HCT116 (cell line): ENCODE measurements at regions not wholly inside any gene's neighbourhood (a gene's known extent, or its start where the extent isn't known, plus 50 kb on each side); places are given as distances from the start of the nearest gene placed in this dataset.

Experiments
- CBX3 ChIP-seq: IDR thresholded peaks from 2 replicates; pipeline ENCODE4 v1.6.1; 2012; ENCODE audit warnings: low read depth
- CEBPB ChIP-seq: IDR thresholded peaks from 2 replicates; pipeline ENCODE4 v1.6.1; 2012; ENCODE audit warnings: low read depth
- EZH2 ChIP-seq: fragments of 200-600 bp; sonication (generic); IDR thresholded peaks from 2 replicates; pipeline ENCODE4 v1.6.1; 2017; ENCODE audit warnings: antibody characterized with exemption, mixed run types
- JUND ChIP-seq: IDR thresholded peaks from 2 replicates; pipeline ENCODE4 v1.6.1; 2012
- POLR2A ChIP-seq: IDR thresholded peaks from 2 replicates; pipeline ENCODE4 v1.7.0; 2011; ENCODE audit warnings: borderline replicate concordance; ENCODE audit not compliant: insufficient read depth, insufficient read length; ENCODE audit errors: extremely low read depth
- POLR2AphosphoS5 ChIP-seq: IDR thresholded peaks from 2 replicates; pipeline ENCODE4 v1.6.1; 2011; ENCODE audit warnings: mild to moderate bottlenecking, low read depth, low read length, moderate library complexity
- ZNF274 ChIP-seq: fragments of 200-500 bp; sonication (Bioruptor generic); IDR thresholded peaks from 2 replicates; pipeline ENCODE4 v1.6.1; 2014; ENCODE audit warnings: mild to moderate bottlenecking, low read depth, low read length, inconsistent platforms
- TF ChIP-seq, protein P1 (sequence below), 3 experiments: fragments of 200-600 bp in 1 of 3; sonication (generic) in 1 of 3; IDR thresholded peaks in 2 of 3; conservative IDR thresholded peaks in 1 of 3; 2 replicates each; pipeline ENCODE4 v1.5.1; 2012 to 2017; ENCODE audit warnings: low read depth in 2 of 3, low read length in 2 of 3, antibody characterized with exemption in 1 of 3, borderline replicate concordance in 1 of 3, control low read depth in 1 of 3, mild to moderate bottlenecking in 1 of 3, mixed read lengths in 1 of 3, mixed run types in 1 of 3, moderate library complexity in 1 of 3; ENCODE audit not compliant: insufficient read depth in 1 of 3

DNA sequence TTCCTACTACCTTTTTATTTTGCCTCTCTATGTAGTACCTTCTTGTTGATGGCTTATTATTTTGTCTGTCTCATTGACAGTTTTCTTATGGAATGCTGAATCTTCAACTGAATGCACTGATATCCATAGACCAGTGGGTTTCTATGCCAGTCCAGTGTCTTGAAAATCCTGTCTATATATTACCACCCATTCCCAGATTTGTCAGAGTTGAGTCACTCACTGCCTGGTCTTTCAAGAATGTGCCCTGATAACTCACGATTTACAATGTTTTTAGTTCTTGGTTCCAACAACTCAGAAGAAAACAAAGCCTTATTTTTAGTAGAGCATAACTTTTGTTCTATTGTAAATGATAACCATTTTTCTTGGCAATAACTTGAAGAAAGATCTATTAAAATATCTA is 606.0 kb upstream of the PITX2 start:
- TF ChIP-seq, protein P1, sequence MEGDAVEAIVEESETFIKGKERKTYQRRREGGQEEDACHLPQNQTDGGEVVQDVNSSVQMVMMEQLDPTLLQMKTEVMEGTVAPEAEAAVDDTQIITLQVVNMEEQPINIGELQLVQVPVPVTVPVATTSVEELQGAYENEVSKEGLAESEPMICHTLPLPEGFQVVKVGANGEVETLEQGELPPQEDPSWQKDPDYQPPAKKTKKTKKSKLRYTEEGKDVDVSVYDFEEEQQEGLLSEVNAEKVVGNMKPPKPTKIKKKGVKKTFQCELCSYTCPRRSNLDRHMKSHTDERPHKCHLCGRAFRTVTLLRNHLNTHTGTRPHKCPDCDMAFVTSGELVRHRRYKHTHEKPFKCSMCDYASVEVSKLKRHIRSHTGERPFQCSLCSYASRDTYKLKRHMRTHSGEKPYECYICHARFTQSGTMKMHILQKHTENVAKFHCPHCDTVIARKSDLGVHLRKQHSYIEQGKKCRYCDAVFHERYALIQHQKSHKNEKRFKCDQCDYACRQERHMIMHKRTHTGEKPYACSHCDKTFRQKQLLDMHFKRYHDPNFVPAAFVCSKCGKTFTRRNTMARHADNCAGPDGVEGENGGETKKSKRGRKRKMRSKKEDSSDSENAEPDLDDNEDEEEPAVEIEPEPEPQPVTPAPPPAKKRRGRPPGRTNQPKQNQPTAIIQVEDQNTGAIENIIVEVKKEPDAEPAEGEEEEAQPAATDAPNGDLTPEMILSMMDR (IDR thresholded peaks at IDR 0.05 in 2 of 3, conservative IDR thresholded peaks at IDR 0.05 in 1 of 3; ENCODE audit: borderline replicate concordance in 1 of 3, insufficient read depth in 1 of 3, low read depth in 2 of 3, low read length in 2 of 3), result no peak
- TF ChIP-seq EZH2, result no peak
- no peak for TF ChIP-seq ZNF274
- TF ChIP-seq CBX3, result no peak
- TF ChIP-seq CEBPB, result no peak
- TF ChIP-seq POLR2A, result no peak
- no peak for TF ChIP-seq JUND
- TF ChIP-seq POLR2AphosphoS5, result no peak
